GM12891 (cell line): ENCODE measurements at regions not wholly inside any gene's neighbourhood (a gene's known extent, or its start where the extent isn't known, plus 50 kb on each side); places are given as distances from the start of the nearest gene placed in this dataset.

ENCODE experiments used
- POLR2A ChIP-seq: IDR thresholded peaks from 2 replicates; pipeline ENCODE4 v1.6.1; 2011; ENCODE audit warnings: low read depth, low read length, control low read depth
- POLR2AphosphoS5 ChIP-seq: IDR thresholded peaks from 2 replicates; pipeline ENCODE4 v1.6.1; 2011; ENCODE audit warnings: low read depth, low read length, control low read depth
- SPI1 ChIP-seq: IDR thresholded peaks from 2 replicates; pipeline ENCODE4 v1.6.1; 2011; ENCODE audit warnings: low read depth, low read length, control low read depth
- TAF1 ChIP-seq: IDR thresholded peaks from 2 replicates; pipeline ENCODE4 v1.6.1; 2011; ENCODE audit warnings: low read depth, low read length, control low read depth

- TF ChIP-seq POLR2AphosphoS5 (no peak), TAF1 (no peak), POLR2A (no peak), SPI1 (no peak)
These were observed 226.6 kb downstream of the ABHD5 start for GRCh38 chr3:43917361-43917760.
